Calu3 (cell line): ENCODE measurements at regions not wholly inside any gene's neighbourhood (a gene's known extent, or its start where the extent isn't known, plus 50 kb on each side); places are given as distances from the start of the nearest gene placed in this dataset.

Source experiments
- BruUV-seq: library from RNA; stranded (reverse); fragments of 400-500 nt; replicated peaks from 2 replicates; lab custom pipeline; 2021; lab: Mats Ljungman, UMichigan
- CTCF ChIA-PET: fragments of 300-600 bp; sonication (Branson Sonifier 250); formaldehyde crosslinking; loops from one replicate; lab custom pipeline; 2022; ENCODE audit warnings: antibody characterized with exemption; lab: Charles Lee
- DNase-seq: peaks from one replicate; pipeline ENCODE4 v3.0.0; 2022
- H3K27ac Mint-ChIP-seq: one replicate; pipeline ENCODE4 v1.8.0; 2022; ENCODE audit warnings: mixed read lengths; ENCODE audit not compliant: unreplicated experiment
- H3K27me3 Mint-ChIP-seq: one replicate; pipeline ENCODE4 v1.8.0; 2022; ENCODE audit warnings: mixed read lengths; ENCODE audit not compliant: unreplicated experiment
- H3K36me3 Mint-ChIP-seq: one replicate; pipeline ENCODE4 v1.8.0; 2022; ENCODE audit warnings: mild to moderate bottlenecking, moderate library complexity, mixed read lengths; ENCODE audit not compliant: insufficient read depth, unreplicated experiment
- H3K4me1 Mint-ChIP-seq: one replicate; pipeline ENCODE4 v1.8.0; 2022; ENCODE audit warnings: mild to moderate bottlenecking, low read depth, mixed read lengths; ENCODE audit not compliant: unreplicated experiment
- H3K4me3 Mint-ChIP-seq: one replicate; pipeline ENCODE4 v1.8.0; 2022; ENCODE audit warnings: mild to moderate bottlenecking, low read depth, moderate library complexity, mixed read lengths; ENCODE audit not compliant: unreplicated experiment
- H3K9me3 Mint-ChIP-seq: one replicate; pipeline ENCODE4 v1.8.0; 2022; ENCODE audit warnings: low read depth, mixed read lengths; ENCODE audit not compliant: unreplicated experiment
- intact Hi-C: fragments of 100-400 bp; cut with micrococcal nuclease; formaldehyde crosslinking; loops from one replicate; pipeline ENCODE4 v1.10.0; 2022; ENCODE audit not compliant: unreplicated experiment
- TF ChIP-seq, protein P1 (sequence below): fragments of 200-600 bp; IDR thresholded peaks from one replicate; pipeline ENCODE4 v1.8.0; 2022; ENCODE audit warnings: antibody characterized with exemption; ENCODE audit not compliant: unreplicated experiment

DNA sequence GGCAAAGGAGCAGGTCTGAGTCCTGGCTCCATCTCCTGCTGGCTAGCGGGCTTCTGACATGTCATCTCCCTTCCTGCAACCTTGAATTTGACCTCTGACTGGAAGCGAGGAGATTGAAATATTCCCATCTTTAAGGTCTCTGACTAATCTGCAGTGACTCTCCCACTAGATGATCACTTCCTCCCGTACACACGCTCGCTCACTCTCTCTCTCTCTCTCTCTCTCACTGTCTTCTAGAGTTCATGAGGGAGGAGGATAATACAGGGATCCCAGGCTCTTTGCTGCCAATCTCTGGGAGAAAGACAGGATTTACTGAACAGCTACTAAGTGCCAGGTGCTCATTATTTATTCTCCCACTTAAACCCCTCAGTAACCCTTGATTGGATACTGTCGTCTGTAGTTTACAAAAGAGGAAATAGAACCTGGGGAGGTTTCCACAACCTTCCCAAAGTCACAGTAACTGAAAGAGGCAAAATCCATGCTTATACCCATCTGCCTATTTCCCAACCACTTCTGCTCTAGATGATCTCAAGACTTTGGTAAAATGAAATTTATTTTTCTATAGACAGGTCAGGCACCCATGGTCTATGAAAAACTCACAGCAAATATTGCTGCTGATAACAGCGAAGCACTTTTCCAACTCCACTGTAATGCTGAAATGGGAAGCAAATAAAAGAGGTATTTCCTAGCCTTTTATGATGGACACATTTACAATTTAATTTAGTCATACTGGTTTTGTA lies 193.5 kb upstream of the C1QTNF7 start:
- TF ChIP-seq, protein P1, sequence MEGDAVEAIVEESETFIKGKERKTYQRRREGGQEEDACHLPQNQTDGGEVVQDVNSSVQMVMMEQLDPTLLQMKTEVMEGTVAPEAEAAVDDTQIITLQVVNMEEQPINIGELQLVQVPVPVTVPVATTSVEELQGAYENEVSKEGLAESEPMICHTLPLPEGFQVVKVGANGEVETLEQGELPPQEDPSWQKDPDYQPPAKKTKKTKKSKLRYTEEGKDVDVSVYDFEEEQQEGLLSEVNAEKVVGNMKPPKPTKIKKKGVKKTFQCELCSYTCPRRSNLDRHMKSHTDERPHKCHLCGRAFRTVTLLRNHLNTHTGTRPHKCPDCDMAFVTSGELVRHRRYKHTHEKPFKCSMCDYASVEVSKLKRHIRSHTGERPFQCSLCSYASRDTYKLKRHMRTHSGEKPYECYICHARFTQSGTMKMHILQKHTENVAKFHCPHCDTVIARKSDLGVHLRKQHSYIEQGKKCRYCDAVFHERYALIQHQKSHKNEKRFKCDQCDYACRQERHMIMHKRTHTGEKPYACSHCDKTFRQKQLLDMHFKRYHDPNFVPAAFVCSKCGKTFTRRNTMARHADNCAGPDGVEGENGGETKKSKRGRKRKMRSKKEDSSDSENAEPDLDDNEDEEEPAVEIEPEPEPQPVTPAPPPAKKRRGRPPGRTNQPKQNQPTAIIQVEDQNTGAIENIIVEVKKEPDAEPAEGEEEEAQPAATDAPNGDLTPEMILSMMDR = no peak
- Mint-ChIP-seq H3K27me3 (peaks cover 13% of the 10 kb centered on the region), H3K4me3 (no peak overlapping the region), H3K27ac (no peak overlapping the region), H3K9me3 (no peaks in the 10 kb centered on the region), H3K4me1 (no peaks in the 10 kb centered on the region), H3K36me3 (no peaks in the 10 kb centered on the region)
- no TSS peak for BruUV-seq
- intact Hi-C loops = loop anchor here (10.0 kb wide), 1 partner anchor 161 kb away; no protein-coding TSS in a partner anchor
- CTCF ChIA-PET = no interaction called here
- no peak for DNase-seq

DNA sequence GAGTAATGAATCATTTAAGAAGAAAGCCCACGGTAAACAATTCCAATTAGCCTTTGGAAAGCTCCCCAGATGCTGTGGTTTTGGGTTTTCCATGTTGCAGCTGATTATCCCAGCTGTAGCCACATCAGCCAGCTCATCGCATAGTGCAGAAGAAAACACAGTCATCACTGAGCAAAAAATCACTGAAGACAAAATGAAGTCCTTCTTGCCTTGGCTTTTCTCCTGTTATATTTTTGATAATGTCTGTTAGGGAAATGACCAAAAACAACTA lies 193.0 kb upstream of the C1QTNF7 start:
- H3K4me3 Mint-ChIP-seq = no peak overlapping the region
- H3K9me3 Mint-ChIP-seq = no peaks in the 10 kb centered on the region
- CTCF ChIA-PET = no interaction called here
- no peaks in the 10 kb centered on the region for H3K36me3 Mint-ChIP-seq
- no peak for DNase-seq
- no peaks in the 10 kb centered on the region for H3K4me1 Mint-ChIP-seq
- BruUV-seq = no TSS peak
- TF ChIP-seq, protein P1 = no peak
- H3K27ac Mint-ChIP-seq = no peak overlapping the region
- intact Hi-C loops = loop anchor here (10.0 kb wide), 1 partner anchor 160 kb away; no protein-coding TSS in a partner anchor
- H3K27me3 Mint-ChIP-seq = peaks cover 13% of the 10 kb centered on the region

DNA sequence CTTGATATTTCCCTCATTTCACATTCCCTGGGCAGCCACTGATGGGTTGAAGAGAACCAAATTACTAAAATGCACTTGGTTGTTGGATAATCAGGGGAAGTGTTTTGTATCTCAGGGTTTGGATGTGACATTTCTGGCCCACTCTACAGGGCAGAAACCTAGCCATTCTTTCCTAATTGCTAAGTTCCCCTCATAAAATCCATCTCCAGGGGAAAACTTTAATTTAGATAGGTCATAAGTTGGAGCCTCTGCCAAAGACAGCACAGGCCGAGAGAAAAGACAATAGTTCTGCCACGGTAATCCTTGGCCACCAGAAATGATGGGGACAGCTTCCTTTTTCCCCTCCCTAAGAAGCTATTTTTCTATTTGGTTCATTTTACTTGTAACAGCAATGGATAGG lies 192.7 kb upstream of the C1QTNF7 start:
- no peaks in the 10 kb centered on the region for H3K4me1 Mint-ChIP-seq
- no peak for DNase-seq
- no peaks in the 10 kb centered on the region for H3K9me3 Mint-ChIP-seq
- no peak overlapping the region for H3K27ac Mint-ChIP-seq
- H3K36me3 Mint-ChIP-seq = no peaks in the 10 kb centered on the region
- peaks cover 13% of the 10 kb centered on the region for H3K27me3 Mint-ChIP-seq
- no peak overlapping the region for H3K4me3 Mint-ChIP-seq
- TF ChIP-seq, protein P1 = no peak
- CTCF ChIA-PET = no interaction called here
- intact Hi-C loops = loop anchor here (10.0 kb wide), 1 partner anchor 160 kb away; no protein-coding TSS in a partner anchor
- BruUV-seq = no TSS peak

DNA sequence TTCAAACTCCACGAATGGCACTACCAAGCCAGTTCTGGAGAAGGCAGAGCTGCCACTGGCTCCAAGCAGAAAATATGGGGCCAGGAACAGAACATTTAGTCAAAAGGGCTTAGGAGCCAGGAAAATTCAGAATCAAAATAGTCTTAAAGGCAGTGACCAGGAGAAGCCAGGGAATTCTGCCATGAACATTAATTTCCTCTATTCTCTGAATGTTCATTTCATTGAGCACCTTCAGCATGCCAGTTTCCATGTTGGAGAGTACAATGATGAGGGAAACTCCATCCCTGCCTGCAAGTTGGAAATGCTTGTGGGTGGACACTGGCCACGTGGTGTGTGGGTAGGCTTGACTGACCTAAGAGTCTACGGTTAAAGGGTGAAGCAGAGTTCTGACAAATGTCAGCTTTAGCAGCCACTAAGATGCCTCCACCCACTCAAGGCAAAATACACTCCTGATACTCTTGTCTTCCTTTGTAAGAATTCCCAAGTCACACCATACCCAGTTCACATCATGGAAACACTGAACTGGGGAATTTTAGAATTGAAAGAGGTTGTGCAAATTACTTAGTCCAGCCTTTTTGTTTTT lies 190.1 kb upstream of the C1QTNF7 start:
- no peaks in the 10 kb centered on the region for H3K36me3 Mint-ChIP-seq
- H3K4me3 Mint-ChIP-seq = no peak overlapping the region
- DNase-seq = no peak
- no TSS peak for BruUV-seq
- CTCF ChIA-PET = interaction anchor here (1.4 kb wide), 1 partner anchor 219 kb away, joined by 5 read pairs; no protein-coding TSS in a partner anchor
- TF ChIP-seq, protein P1 = no peak
- no peak overlapping the region for H3K27ac Mint-ChIP-seq
- H3K27me3 Mint-ChIP-seq = peaks cover 13% of the 10 kb centered on the region
- intact Hi-C loops = loop anchor here (1.0 to 10.0 kb wide), 2 partner anchors 157 to 220 kb away; no protein-coding TSS in a partner anchor
- H3K9me3 Mint-ChIP-seq = no peaks in the 10 kb centered on the region
- H3K4me1 Mint-ChIP-seq = no peaks in the 10 kb centered on the region
